ENCODE measurements at regions not wholly inside any gene's neighbourhood (a gene's known extent, or its start where the extent isn't known, plus 50 kb on each side); places are given as distances from the start of the nearest gene placed in this dataset.

- Histone ChIP-seq H3K4me3 (replicated peaks in 1 of 2; ENCODE audit: low read depth in 1 of 2, low read length in 2 of 2) (no peak overlapping the region), H3K36me3 (ENCODE audit: control insufficient read depth in 1 of 2, insufficient read depth in 2 of 2, low read length in 2 of 2) (no peaks in the 10 kb centered on the region), H3K27me3 (ENCODE audit: insufficient read depth, low read length) (no peaks in the 10 kb centered on the region), H3K9me3 (ENCODE audit: control insufficient read depth in 1 of 2, insufficient read depth in 1 of 2, low read depth in 1 of 2, low read length in 2 of 2) (no peaks in the 10 kb centered on the region), H3K79me2 (ENCODE audit: insufficient read depth, low read length) (no peaks in the 10 kb centered on the region), H3K4me1 (ENCODE audit: control insufficient read depth in 1 of 2, insufficient read depth in 2 of 2, low read length in 2 of 2) (no peaks in the 10 kb centered on the region), H2AFZ (ENCODE audit: low read depth, low read length, poor library complexity, severe bottlenecking) (no peak overlapping the region), H3K9me2 (ENCODE audit: insufficient read depth) (no peaks in the 10 kb centered on the region), H3K27ac (ENCODE audit: low read depth, low read length) (no peak overlapping the region), H3K4me2 (ENCODE audit: low read length) (no peak overlapping the region), H4K20me1 (ENCODE audit: insufficient read depth) (no peaks in the 10 kb centered on the region), H3K9ac (ENCODE audit: low read length) (no peak overlapping the region)
- TF ChIP-seq ZNF274 (IDR thresholded peaks at IDR 0.05; ENCODE audit: low read depth, low read length) = no peak
- TF ChIP-seq SP1 (IDR thresholded peaks at IDR 0.05; ENCODE audit: low read depth) = no peak
- no peak for TF ChIP-seq ATF3 (IDR thresholded peaks at IDR 0.05)
- RAD21 ChIA-PET (ENCODE audit: low non-redundant PET in 1 of 2, low total read pairs in 2 of 2, uncharacterized antibody in 2 of 2, unreplicated experiment in 2 of 2) = no interaction called here
- ATAC-seq (no peak), DNase-seq (ENCODE audit: low read depth, low spot score) (no peak)
- intact Hi-C loops (cut with micrococcal nuclease) = no loop called here
- POLR2A ChIA-PET = no interaction called here
- BruUV-seq (replicated peaks) = no TSS peak
- CTCF ChIA-PET = no interaction called here
These were observed 382.4 kb downstream of the NNT start for GRCh38 chr5:43985411-43985810.

GRCh38 chr5:43981556-43981955, 378.6 kb downstream of the NNT start:
- no peaks in the 10 kb centered on the region for H3K79me2 ChIP-seq (ENCODE audit: insufficient read depth, low read length)
- no peak overlapping the region for H3K4me2 ChIP-seq (ENCODE audit: low read length)
- no peak overlapping the region for H2AFZ ChIP-seq (ENCODE audit: low read depth, low read length, poor library complexity, severe bottlenecking)
- no peaks in the 10 kb centered on the region for H3K27me3 ChIP-seq (ENCODE audit: insufficient read depth, low read length)
- CTCF ChIA-PET = no interaction called here
- BruUV-seq (replicated peaks) = no TSS peak
- POLR2A ChIA-PET = no interaction called here
- H4K20me1 ChIP-seq (ENCODE audit: insufficient read depth) = no peaks in the 10 kb centered on the region
- no peaks in the 10 kb centered on the region for H3K9me2 ChIP-seq (ENCODE audit: insufficient read depth)
- RAD21 ChIA-PET (ENCODE audit: low non-redundant PET in 1 of 2, low total read pairs in 2 of 2, uncharacterized antibody in 2 of 2, unreplicated experiment in 2 of 2) = no interaction called here
- no peak overlapping the region for H3K9ac ChIP-seq (ENCODE audit: low read length)
- no peaks in the 10 kb centered on the region for H3K36me3 ChIP-seq (ENCODE audit: control insufficient read depth in 1 of 2, insufficient read depth in 2 of 2, low read length in 2 of 2)
- DNase-seq (ENCODE audit: low read depth, low spot score) (no peak), ATAC-seq (no peak)
- H3K27ac ChIP-seq (ENCODE audit: low read depth, low read length) = no peak overlapping the region
- no peaks in the 10 kb centered on the region for H3K4me1 ChIP-seq (ENCODE audit: control insufficient read depth in 1 of 2, insufficient read depth in 2 of 2, low read length in 2 of 2)
- TF ChIP-seq EZH2 (IDR thresholded peaks at IDR 0.05) = no peak
- intact Hi-C loops (cut with micrococcal nuclease) = no loop called here
- H3K9me3 ChIP-seq (ENCODE audit: control insufficient read depth in 1 of 2, insufficient read depth in 1 of 2, low read depth in 1 of 2, low read length in 2 of 2) = no peaks in the 10 kb centered on the region
- H3K4me3 ChIP-seq (replicated peaks in 1 of 2; ENCODE audit: low read depth in 1 of 2, low read length in 2 of 2) = no peak overlapping the region

- Histone ChIP-seq H3K4me1 (ENCODE audit: control insufficient read depth in 1 of 2, insufficient read depth in 2 of 2, low read length in 2 of 2) (no peaks in the 10 kb centered on the region), H2AFZ (ENCODE audit: low read depth, low read length, poor library complexity, severe bottlenecking) (no peak overlapping the region), H3K9me3 (ENCODE audit: control insufficient read depth in 1 of 2, insufficient read depth in 1 of 2, low read depth in 1 of 2, low read length in 2 of 2) (no peaks in the 10 kb centered on the region), H3K79me2 (ENCODE audit: insufficient read depth, low read length) (no peaks in the 10 kb centered on the region), H3K4me2 (ENCODE audit: low read length) (no peak overlapping the region), H3K9ac (ENCODE audit: low read length) (no peak overlapping the region), H3K9me2 (ENCODE audit: insufficient read depth) (no peaks in the 10 kb centered on the region), H3K27me3 (ENCODE audit: insufficient read depth, low read length) (no peaks in the 10 kb centered on the region), H4K20me1 (ENCODE audit: insufficient read depth) (no peaks in the 10 kb centered on the region), H3K27ac (ENCODE audit: low read depth, low read length) (no peak overlapping the region), H3K4me3 (replicated peaks in 1 of 2; ENCODE audit: low read depth in 1 of 2, low read length in 2 of 2) (no peak overlapping the region), H3K36me3 (ENCODE audit: control insufficient read depth in 1 of 2, insufficient read depth in 2 of 2, low read length in 2 of 2) (no peaks in the 10 kb centered on the region)
- DNase-seq (ENCODE audit: low read depth, low spot score) (no peak), ATAC-seq (no peak)
- POLR2A ChIA-PET = no interaction called here
- no TSS peak for BruUV-seq (replicated peaks)
- RAD21 ChIA-PET (ENCODE audit: low non-redundant PET in 1 of 2, low total read pairs in 2 of 2, uncharacterized antibody in 2 of 2, unreplicated experiment in 2 of 2) = no interaction called here
- intact Hi-C loops (cut with micrococcal nuclease) = no loop called here
- CTCF ChIA-PET = no interaction called here
- no peak for TF ChIP-seq JUND (IDR thresholded peaks at IDR 0.05)
- no peak for TF ChIP-seq MAX (IDR thresholded peaks at IDR 0.05)
- no peak for TF ChIP-seq REST (IDR thresholded peaks at IDR 0.05; ENCODE audit: low read depth)
These were observed 370.9 kb downstream of the NNT start for GRCh38 chr5:43973908-43974307.
